HCT116 (cell line): ENCODE measurements at regions not wholly inside any gene's neighbourhood (a gene's known extent, or its start where the extent isn't known, plus 50 kb on each side); places are given as distances from the start of the nearest gene placed in this dataset.

ENCODE experiments used
- REST ChIP-seq: IDR thresholded peaks from 2 replicates; pipeline ENCODE4 v1.6.1; 2012; ENCODE audit warnings: low read depth
- TF ChIP-seq, protein P1 (sequence below), 3 experiments: fragments of 200-600 bp in 1 of 3; sonication (generic) in 1 of 3; IDR thresholded peaks in 2 of 3; conservative IDR thresholded peaks in 1 of 3; 2 replicates each; pipeline ENCODE4 v1.5.1; 2012 to 2017; ENCODE audit warnings: low read depth in 2 of 3, low read length in 2 of 3, antibody characterized with exemption in 1 of 3, borderline replicate concordance in 1 of 3, control low read depth in 1 of 3, mild to moderate bottlenecking in 1 of 3, mixed read lengths in 1 of 3, mixed run types in 1 of 3, moderate library complexity in 1 of 3; ENCODE audit not compliant: insufficient read depth in 1 of 3

- TF ChIP-seq, protein P1, sequence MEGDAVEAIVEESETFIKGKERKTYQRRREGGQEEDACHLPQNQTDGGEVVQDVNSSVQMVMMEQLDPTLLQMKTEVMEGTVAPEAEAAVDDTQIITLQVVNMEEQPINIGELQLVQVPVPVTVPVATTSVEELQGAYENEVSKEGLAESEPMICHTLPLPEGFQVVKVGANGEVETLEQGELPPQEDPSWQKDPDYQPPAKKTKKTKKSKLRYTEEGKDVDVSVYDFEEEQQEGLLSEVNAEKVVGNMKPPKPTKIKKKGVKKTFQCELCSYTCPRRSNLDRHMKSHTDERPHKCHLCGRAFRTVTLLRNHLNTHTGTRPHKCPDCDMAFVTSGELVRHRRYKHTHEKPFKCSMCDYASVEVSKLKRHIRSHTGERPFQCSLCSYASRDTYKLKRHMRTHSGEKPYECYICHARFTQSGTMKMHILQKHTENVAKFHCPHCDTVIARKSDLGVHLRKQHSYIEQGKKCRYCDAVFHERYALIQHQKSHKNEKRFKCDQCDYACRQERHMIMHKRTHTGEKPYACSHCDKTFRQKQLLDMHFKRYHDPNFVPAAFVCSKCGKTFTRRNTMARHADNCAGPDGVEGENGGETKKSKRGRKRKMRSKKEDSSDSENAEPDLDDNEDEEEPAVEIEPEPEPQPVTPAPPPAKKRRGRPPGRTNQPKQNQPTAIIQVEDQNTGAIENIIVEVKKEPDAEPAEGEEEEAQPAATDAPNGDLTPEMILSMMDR (IDR thresholded peaks at IDR 0.05 in 2 of 3, conservative IDR thresholded peaks at IDR 0.05 in 1 of 3; ENCODE audit: borderline replicate concordance in 1 of 3, insufficient read depth in 1 of 3, low read depth in 2 of 3, low read length in 2 of 3): no peak
- no peak for TF ChIP-seq REST
These were observed 103.1 kb upstream of the UGT8 start for GRCh38 chr4:114495471-114495928.
